Colonic mucosa (tissue), 4 donors: ENCODE measurements at regions not wholly inside any gene's neighbourhood (a gene's known extent, or its start where the extent isn't known, plus 50 kb on each side); places are given as distances from the start of the nearest gene placed in this dataset.

Experiments used
- DNase-seq: peaks from one replicate; pipeline ENCODE4 v3.0.0-alpha.2; 2020
- H3K27ac ChIP-seq: fragments of 200-600 bp; one replicate; pipeline ENCODE4 v1.8.0; 2021
- H3K27me3 ChIP-seq: fragments of 200-600 bp; one replicate; pipeline ENCODE4 v1.8.0; 2021
- H3K36me3 ChIP-seq: fragments of 200-600 bp; one replicate; pipeline ENCODE4 v1.8.0; 2021
- H3K4me1 ChIP-seq: fragments of 200-600 bp; one replicate; pipeline ENCODE4 v1.8.0; 2021; ENCODE audit warnings: mild to moderate bottlenecking
- H3K4me3 ChIP-seq: fragments of 200-600 bp; one replicate; pipeline ENCODE4 v1.8.0; 2021
- H3K9ac ChIP-seq, 2 donors: one replicate each; pipeline ENCODE4 v1.7.0; 2013; ENCODE audit warnings: control low read depth in 2 of 2, low read depth in 2 of 2, low read length in 2 of 2
- H3K9me3 ChIP-seq: fragments of 200-600 bp; one replicate; pipeline ENCODE4 v1.8.0; 2021
- intact Hi-C: fragments of 100-400 bp; cut with DNase I; formaldehyde crosslinking; loops from one replicate; pipeline ENCODE4 v1.14.1; 2022
- TF ChIP-seq, protein P1 (sequence below): fragments of 200-600 bp; IDR thresholded peaks from one replicate; pipeline ENCODE4 v1.8.0; 2022; ENCODE audit warnings: antibody characterized with exemption, mild to moderate bottlenecking
- donor health status: healthy.
- donor health status: DM: no; HTN: no; CAD: no.
- donor health status: DM: no; HTN: no; CAD: no.

- Histone ChIP-seq H3K36me3 (no peaks in the 10 kb centered on the region), H3K4me3 (no peak overlapping the region), H3K4me1 (no peaks in the 10 kb centered on the region), H3K9me3 (no peaks in the 10 kb centered on the region), H3K27me3 (no peaks in the 10 kb centered on the region), H3K27ac (no peak overlapping the region), H3K9ac (no peak overlapping the region)
- TF ChIP-seq, protein P1, sequence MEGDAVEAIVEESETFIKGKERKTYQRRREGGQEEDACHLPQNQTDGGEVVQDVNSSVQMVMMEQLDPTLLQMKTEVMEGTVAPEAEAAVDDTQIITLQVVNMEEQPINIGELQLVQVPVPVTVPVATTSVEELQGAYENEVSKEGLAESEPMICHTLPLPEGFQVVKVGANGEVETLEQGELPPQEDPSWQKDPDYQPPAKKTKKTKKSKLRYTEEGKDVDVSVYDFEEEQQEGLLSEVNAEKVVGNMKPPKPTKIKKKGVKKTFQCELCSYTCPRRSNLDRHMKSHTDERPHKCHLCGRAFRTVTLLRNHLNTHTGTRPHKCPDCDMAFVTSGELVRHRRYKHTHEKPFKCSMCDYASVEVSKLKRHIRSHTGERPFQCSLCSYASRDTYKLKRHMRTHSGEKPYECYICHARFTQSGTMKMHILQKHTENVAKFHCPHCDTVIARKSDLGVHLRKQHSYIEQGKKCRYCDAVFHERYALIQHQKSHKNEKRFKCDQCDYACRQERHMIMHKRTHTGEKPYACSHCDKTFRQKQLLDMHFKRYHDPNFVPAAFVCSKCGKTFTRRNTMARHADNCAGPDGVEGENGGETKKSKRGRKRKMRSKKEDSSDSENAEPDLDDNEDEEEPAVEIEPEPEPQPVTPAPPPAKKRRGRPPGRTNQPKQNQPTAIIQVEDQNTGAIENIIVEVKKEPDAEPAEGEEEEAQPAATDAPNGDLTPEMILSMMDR, result no peak
- intact Hi-C loops, result no loop called here
- no peak for DNase-seq
Measured at GRCh38 chr4:181682367-181683047, 560.7 kb upstream of the TENM3 start.

- TF ChIP-seq, protein P1, result no peak
- no peak overlapping the region for H3K4me3 ChIP-seq
- intact Hi-C loops, result no loop called here
- DNase-seq, result no peak
- no peaks in the 10 kb centered on the region for H3K9me3 ChIP-seq
- no peak overlapping the region for H3K27ac ChIP-seq
- no peaks in the 10 kb centered on the region for H3K27me3 ChIP-seq
- H3K36me3 ChIP-seq, result no peaks in the 10 kb centered on the region
- H3K9ac ChIP-seq, result no peak overlapping the region
- no peaks in the 10 kb centered on the region for H3K4me1 ChIP-seq
Measured at GRCh38 chr4:181684310-181684709, 558.9 kb upstream of the TENM3 start.

- H3K36me3 ChIP-seq, result no peaks in the 10 kb centered on the region
- TF ChIP-seq, protein P1, result no peak
Measured at GRCh38 chr4:181685461-181685860, 557.7 kb upstream of the TENM3 start.

DNA sequence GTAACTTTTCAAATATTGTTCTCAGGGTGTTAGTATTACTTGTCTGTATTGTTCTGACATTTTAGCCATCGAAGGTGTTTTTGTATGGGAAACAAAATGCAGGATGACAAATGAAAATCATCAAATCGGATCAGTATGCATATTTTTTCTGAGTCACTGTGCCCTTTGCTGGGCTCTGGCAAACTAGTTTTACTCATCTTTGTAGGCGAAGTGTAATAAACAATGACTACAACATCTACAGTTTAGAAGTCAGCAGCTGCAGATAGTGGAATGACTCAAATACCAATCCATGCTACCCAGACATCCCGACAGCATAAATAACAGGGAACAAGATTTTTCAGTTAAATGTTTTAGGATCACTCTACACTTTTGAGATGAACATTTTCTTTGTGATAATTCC is 557.3 kb upstream of the TENM3 start:
- Histone ChIP-seq H3K9ac (no peak overlapping the region), H3K4me1 (no peaks in the 10 kb centered on the region), H3K9me3 (no peaks in the 10 kb centered on the region), H3K27me3 (no peaks in the 10 kb centered on the region), H3K4me3 (no peak overlapping the region), H3K36me3 (no peaks in the 10 kb centered on the region), H3K27ac (no peak overlapping the region)
- TF ChIP-seq, protein P1, result no peak
- no peak for DNase-seq
- intact Hi-C loops, result no loop called here

More at GRCh38 chr4:181685461-181685860, 557.7 kb upstream of the TENM3 start:
- no peak overlapping the region for H3K27ac ChIP-seq
- no peak overlapping the region for H3K9ac ChIP-seq
- intact Hi-C loops, result no loop called here
- H3K27me3 ChIP-seq, result no peaks in the 10 kb centered on the region
- no peak overlapping the region for H3K4me3 ChIP-seq
- no peak for DNase-seq
- no peaks in the 10 kb centered on the region for H3K4me1 ChIP-seq
- H3K9me3 ChIP-seq, result no peaks in the 10 kb centered on the region

DNA sequence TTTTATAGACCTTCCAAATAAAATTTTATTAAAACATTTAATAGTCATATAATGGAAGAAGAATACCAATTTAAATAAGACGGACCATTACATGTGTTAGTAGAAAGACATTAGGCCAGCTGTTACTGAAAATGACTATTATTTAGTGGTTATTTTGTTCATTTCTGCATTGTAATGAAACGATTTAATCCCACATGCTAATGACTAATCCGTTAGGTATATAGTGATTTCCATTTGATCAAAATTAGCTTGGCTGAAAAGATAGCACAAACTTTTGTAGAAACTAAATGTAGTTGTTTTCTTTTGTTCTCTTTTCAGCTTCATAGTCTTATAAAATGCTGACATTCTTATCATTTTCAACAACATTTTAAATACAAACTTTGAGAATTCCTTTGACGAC is 556.1 kb upstream of the TENM3 start:
- no peaks in the 10 kb centered on the region for H3K9me3 ChIP-seq

More for the DNA sequence above, 556.1 kb upstream of the TENM3 start:
- Histone ChIP-seq H3K27me3 (no peaks in the 10 kb centered on the region), H3K4me1 (no peaks in the 10 kb centered on the region), H3K36me3 (no peaks in the 10 kb centered on the region), H3K27ac (no peak overlapping the region), H3K9ac (no peak overlapping the region), H3K4me3 (no peak overlapping the region)
- DNase-seq, result no peak
- TF ChIP-seq, protein P1, result no peak
- intact Hi-C loops, result no loop called here
